ENCODE measurements at regions not wholly inside any gene's neighbourhood (a gene's known extent, or its start where the extent isn't known, plus 50 kb on each side); places are given as distances from the start of the nearest gene placed in this dataset.
A peak's percentile ranks its signal among the peaks of the same experiment; 100 is the strongest.

- ATAC-seq, result no peak
Observed at GRCh38 chrX:130974323-130974722, 71.3 kb upstream of the ENOX2 start.

GRCh38 chrX:130975947-130976346 is 72.9 kb upstream of the ENOX2 start:
- peak; percentile 87 for ATAC-seq

GRCh38 chrX:130981836-130982235 is 76.3 kb upstream of the ARHGAP36 start:
- no peak for ATAC-seq

- ATAC-seq, result no peak
Observed at GRCh38 chrX:130984782-130985181, 73.4 kb upstream of the ARHGAP36 start.

- ATAC-seq, result no peak
Observed at GRCh38 chrX:130987241-130987640, 70.9 kb upstream of the ARHGAP36 start.

- ATAC-seq, result no peak
Observed at GRCh38 chrX:130990723-130991122, 67.4 kb upstream of the ARHGAP36 start.

- ATAC-seq, result no peak
Observed at GRCh38 chrX:130994671-130995070, 63.5 kb upstream of the ARHGAP36 start.

- no peak for ATAC-seq
Observed at GRCh38 chrX:130995439-130995838, 62.7 kb upstream of the ARHGAP36 start.

GRCh38 chrX:130997314-130997713 is 60.8 kb upstream of the ARHGAP36 start:
- no peak for ATAC-seq

GRCh38 chrX:130999360-130999759 is 58.8 kb upstream of the ARHGAP36 start:
- ATAC-seq, result no peak
